Lung (tissue), 11 donors: ENCODE measurements at regions not wholly inside any gene's neighbourhood (a gene's known extent, or its start where the extent isn't known, plus 50 kb on each side); places are given as distances from the start of the nearest gene placed in this dataset.

ENCODE experiments used
- ATAC-seq: fragments of 200-7000 bp; cut with Tn5 transposase; one replicate; pipeline ENCODE4 v1.9.1; 2020; ENCODE audit warnings: moderate number of reproducible peaks; ENCODE audit not compliant: insufficient read depth, low FRiP score
- DNase-seq, 3 donors: peaks; one replicate each; pipeline ENCODE4 v3.0.0-alpha.2; 2013 to 2017
- H3K27ac ChIP-seq, 2 donors: one replicate each; pipeline ENCODE4 v1.5.1; 2013; ENCODE audit warnings: mild to moderate bottlenecking in 2 of 2, moderate library complexity in 2 of 2, control low read depth in 1 of 2, inconsistent platforms in 1 of 2, low read depth in 1 of 2, low read length in 1 of 2
- H3K27me3 ChIP-seq, 3 donors: one replicate each; pipeline ENCODE4 v1.5.1; 2013; ENCODE audit warnings: low read length in 2 of 3; ENCODE audit not compliant: control insufficient read depth in 3 of 3, insufficient read depth in 3 of 3
- H3K36me3 ChIP-seq, 4 donors: one replicate each; pipeline ENCODE4 v1.5.1; 2013; ENCODE audit warnings: low read length in 4 of 4, mild to moderate bottlenecking in 1 of 4, moderate library complexity in 1 of 4; ENCODE audit not compliant: control insufficient read depth in 4 of 4, insufficient read depth in 4 of 4
- H3K4me1 ChIP-seq, 5 donors: one replicate each; pipeline ENCODE4 v1.5.1; 2013; ENCODE audit warnings: low read length in 5 of 5, mild to moderate bottlenecking in 2 of 5, moderate library complexity in 1 of 5; ENCODE audit not compliant: control insufficient read depth in 5 of 5, insufficient read depth in 5 of 5
- H3K4me3 ChIP-seq: one replicate; pipeline ENCODE4 v1.5.1; 2013; ENCODE audit warnings: mild to moderate bottlenecking, control low read depth, moderate library complexity
- H3K9ac ChIP-seq, 2 donors: one replicate each; pipeline ENCODE4 v1.5.1; 2013; ENCODE audit warnings: low read length in 2 of 2, control low read depth in 1 of 2; ENCODE audit not compliant: insufficient read depth in 1 of 2
- H3K9me3 ChIP-seq, 4 donors: one replicate each; pipeline ENCODE4 v1.5.1; 2013; ENCODE audit warnings: low read length in 3 of 4, mild to moderate bottlenecking in 1 of 4, moderate library complexity in 1 of 4; ENCODE audit not compliant: control insufficient read depth in 4 of 4, insufficient read depth in 3 of 4
- WGBS, 2 donors: extraction: QIAGEN DNeasy Blood & Tissue Kit; methylation state at CpG; one replicate each; pipeline ENCODE4 v1.1.7; 2013; 5-methylcytosine and 5-hydroxymethylcytosine counted together
- TF ChIP-seq, protein P1 (sequence below): IDR thresholded peaks from 2 replicates; pipeline ENCODE4 v1.5.1; 2012; ENCODE audit warnings: mild to moderate bottlenecking; ENCODE audit errors: control extremely low read depth, extremely low read depth
- donor health status: control.
- donor health status: control.
- donor health status: Bipolar disorder and iron deficiency.
- donor health status: healthy.
- donor health status: DM: yes; HTN: yes; CAD: no.

DNA sequence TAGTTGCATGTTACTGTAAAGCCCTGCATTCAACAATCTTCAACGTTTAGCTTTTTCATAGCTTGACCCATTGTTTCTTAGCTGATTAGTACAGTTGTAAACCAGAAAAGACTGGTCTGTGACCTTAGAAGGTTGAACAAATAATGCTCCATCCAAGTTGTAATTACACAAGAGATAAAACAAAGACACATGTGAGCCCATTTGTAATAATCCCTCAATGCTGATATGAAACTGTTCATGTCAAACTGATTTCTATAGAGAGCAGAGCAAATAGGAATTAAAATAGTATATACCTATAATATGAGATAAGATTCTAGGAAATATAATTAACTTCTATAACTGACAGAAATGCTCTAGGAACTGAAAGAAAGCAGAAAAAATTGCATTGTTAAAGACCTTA is 94.7 kb upstream of the SLC25A13 start:
- H3K4me3 ChIP-seq: no peak overlapping the region
- H3K36me3 ChIP-seq: no peaks in the 10 kb centered on the region

DNA sequence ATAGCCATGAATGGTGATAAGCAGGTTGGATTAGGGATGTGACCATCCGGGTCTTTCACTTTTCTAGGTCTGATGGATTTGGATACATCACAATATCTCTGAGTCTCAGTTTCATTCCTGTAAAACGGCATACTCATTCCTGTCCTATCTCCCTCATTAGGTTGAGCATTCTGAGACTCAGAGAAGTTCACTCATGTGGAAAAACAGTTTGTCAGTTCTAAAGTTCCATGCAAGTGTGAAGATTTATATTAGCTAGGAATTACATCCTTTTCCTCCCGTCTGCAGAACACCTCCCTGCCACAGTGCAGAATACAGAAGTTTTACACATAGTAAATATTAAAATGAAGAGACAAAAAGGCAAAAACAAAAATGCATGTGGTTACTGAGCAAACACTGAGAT is 94.2 kb upstream of the SLC25A13 start:
- no peak overlapping the region for H3K9ac ChIP-seq
- WGBS, 2 donors: 54 to 78% methylated on average over 3 of the region's 3 CpGs
- peaks cover 0 to 5% (median 0%) of the 10 kb centered on the region in 5 donors for H3K4me1 ChIP-seq
- no peaks in the 10 kb centered on the region for H3K36me3 ChIP-seq
- H3K27ac ChIP-seq: no peak overlapping the region
- TF ChIP-seq, protein P1, sequence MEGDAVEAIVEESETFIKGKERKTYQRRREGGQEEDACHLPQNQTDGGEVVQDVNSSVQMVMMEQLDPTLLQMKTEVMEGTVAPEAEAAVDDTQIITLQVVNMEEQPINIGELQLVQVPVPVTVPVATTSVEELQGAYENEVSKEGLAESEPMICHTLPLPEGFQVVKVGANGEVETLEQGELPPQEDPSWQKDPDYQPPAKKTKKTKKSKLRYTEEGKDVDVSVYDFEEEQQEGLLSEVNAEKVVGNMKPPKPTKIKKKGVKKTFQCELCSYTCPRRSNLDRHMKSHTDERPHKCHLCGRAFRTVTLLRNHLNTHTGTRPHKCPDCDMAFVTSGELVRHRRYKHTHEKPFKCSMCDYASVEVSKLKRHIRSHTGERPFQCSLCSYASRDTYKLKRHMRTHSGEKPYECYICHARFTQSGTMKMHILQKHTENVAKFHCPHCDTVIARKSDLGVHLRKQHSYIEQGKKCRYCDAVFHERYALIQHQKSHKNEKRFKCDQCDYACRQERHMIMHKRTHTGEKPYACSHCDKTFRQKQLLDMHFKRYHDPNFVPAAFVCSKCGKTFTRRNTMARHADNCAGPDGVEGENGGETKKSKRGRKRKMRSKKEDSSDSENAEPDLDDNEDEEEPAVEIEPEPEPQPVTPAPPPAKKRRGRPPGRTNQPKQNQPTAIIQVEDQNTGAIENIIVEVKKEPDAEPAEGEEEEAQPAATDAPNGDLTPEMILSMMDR: no peak
- no peak overlapping the region for H3K4me3 ChIP-seq
- no peaks in the 10 kb centered on the region for H3K27me3 ChIP-seq
- no peak for ATAC-seq
- DNase-seq: no peak
- H3K9me3 ChIP-seq: no peaks in the 10 kb centered on the region

More for the DNA sequence above, 94.7 kb upstream of the SLC25A13 start:
- Histone ChIP-seq H3K27ac (no peak overlapping the region), H3K4me1 (peaks cover 0 to 5% (median 0%) of the 10 kb centered on the region in 5 donors), H3K27me3 (no peaks in the 10 kb centered on the region), H3K9ac (no peak overlapping the region), H3K9me3 (no peaks in the 10 kb centered on the region)
- ATAC-seq (no peak), DNase-seq (no peak)
- TF ChIP-seq, protein P1: no peak
- whole genome bisulfite sequencing, 2 donors: 40 to 58% methylated on average over 1 of the region's 1 CpG

DNA sequence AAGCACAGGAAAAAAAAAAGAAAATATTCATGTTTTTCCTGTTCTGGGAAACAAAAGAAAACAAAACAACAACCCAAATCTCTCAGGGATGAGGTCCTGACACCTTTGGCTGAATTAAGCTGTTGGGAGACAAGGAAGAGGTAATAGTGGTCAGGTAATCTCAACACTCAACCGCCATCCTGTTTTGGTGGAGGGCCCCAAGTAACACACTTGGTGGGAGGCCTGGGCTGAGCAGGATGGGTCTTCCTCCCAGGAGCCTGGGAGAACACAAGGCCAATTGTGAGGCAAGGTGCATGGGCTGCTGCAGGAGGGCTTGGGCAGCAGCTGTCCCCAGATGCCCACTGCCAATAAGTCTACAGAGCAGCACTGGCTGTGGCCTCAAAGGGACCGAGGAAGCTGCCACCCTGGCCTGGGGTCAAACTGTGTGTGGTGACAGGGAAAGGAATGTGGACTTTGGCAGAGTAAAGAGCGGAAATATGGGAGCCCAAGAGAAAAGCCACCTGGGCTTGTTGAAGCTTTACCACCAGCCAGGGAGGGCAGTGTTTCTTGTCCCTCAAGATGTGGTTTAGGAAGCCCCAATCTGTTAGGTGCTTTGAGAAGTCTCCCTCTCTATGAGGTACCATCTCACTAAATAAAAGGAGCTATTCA is 93.5 kb upstream of the SLC25A13 start:
- Histone ChIP-seq H3K9ac (no peak overlapping the region), H3K4me3 (no peak overlapping the region), H3K27me3 (no peaks in the 10 kb centered on the region), H3K27ac (no peak overlapping the region), H3K36me3 (no peaks in the 10 kb centered on the region), H3K4me1 (peaks cover 0 to 6% (median 0%) of the 10 kb centered on the region in 5 donors), H3K9me3 (no peaks in the 10 kb centered on the region)
- WGBS, 2 donors: 76 to 86% methylated on average over 3 of the region's 3 CpGs
- TF ChIP-seq, protein P1: no peak
- DNase-seq (peak in 1 of 3 donors; percentile 23), ATAC-seq (no peak)

DNA sequence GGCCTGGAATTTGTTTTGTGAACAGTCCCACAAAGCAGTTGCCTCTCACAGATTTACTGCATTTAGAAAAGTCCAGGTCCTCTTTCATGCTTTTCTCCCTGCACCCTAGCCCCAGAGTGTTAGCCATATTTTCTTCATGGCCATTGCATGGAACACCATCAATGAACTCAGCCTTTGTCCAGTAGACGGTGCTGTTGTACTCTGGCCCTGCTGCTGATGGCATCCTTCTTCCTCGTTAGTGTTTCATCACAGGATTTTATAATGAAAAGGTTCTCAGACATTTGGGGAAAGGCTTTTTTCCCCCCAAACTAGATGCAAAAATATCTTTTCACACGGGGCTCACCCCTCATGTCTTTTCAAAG is 93.0 kb upstream of the SLC25A13 start:
- TF ChIP-seq, protein P1: peak; percentile 40
- 14% methylated on average over 3 of the region's 3 CpGs for WGBS, 2 donors
- H3K9me3 ChIP-seq: no peaks in the 10 kb centered on the region
- peak; percentile 47 for ATAC-seq
- no peaks in the 10 kb centered on the region for H3K27me3 ChIP-seq
- peaks cover 0 to 11% (median 0%) of the 10 kb centered on the region in 5 donors for H3K4me1 ChIP-seq
- H3K9ac ChIP-seq: no peak overlapping the region
- no peak overlapping the region for H3K4me3 ChIP-seq
- H3K27ac ChIP-seq: no peak overlapping the region
- H3K36me3 ChIP-seq: no peaks in the 10 kb centered on the region
- DNase-seq: peak; percentile 35 to 73 (median 47)
